BE2C (cell line): ENCODE measurements at regions not wholly inside any gene's neighbourhood (a gene's known extent, or its start where the extent isn't known, plus 50 kb on each side); places are given as distances from the start of the nearest gene placed in this dataset.

ENCODE experiments used
- DNase-seq: peaks from one replicate; pipeline ENCODE4 v3.0.0-alpha.2; 2020
- H3K27me3 ChIP-seq: fragments of 250-450 bp; sonication (Bioruptor Pico); 2 replicates; pipeline ENCODE4 v1.5.1; 2020; ENCODE audit warnings: mild to moderate bottlenecking
- H3K36me3 ChIP-seq: fragments of 250-450 bp; sonication (Bioruptor Pico); 2 replicates; pipeline ENCODE4 v1.5.1; 2020; ENCODE audit warnings: mild to moderate bottlenecking
- H3K4me1 ChIP-seq: fragments of 250-450 bp; sonication (Bioruptor Pico); 2 replicates; pipeline ENCODE4 v1.5.1; 2020
- H3K4me3 ChIP-seq: 2 replicates; pipeline ENCODE4 v1.5.1; 2011; ENCODE audit warnings: low read depth, low read length
- H3K9me3 ChIP-seq: fragments of 250-450 bp; sonication (Bioruptor Pico); 2 replicates; pipeline ENCODE4 v1.5.1; 2020
- CTCF ChIP-seq: IDR thresholded peaks from 2 replicates; pipeline ENCODE4 v1.5.1; 2012; ENCODE audit warnings: mild to moderate bottlenecking, low read depth, low read length

GRCh38 chr20:52791091-52791490 is 181.1 kb upstream of the TSHZ2 start:
- Histone ChIP-seq H3K9me3 (no peaks in the 10 kb centered on the region), H3K36me3 (no peaks in the 10 kb centered on the region), H3K4me3 (no peak overlapping the region), H3K27me3 (no peaks in the 10 kb centered on the region), H3K4me1 (peaks cover 27% of the 10 kb centered on the region)
- no peak for TF ChIP-seq CTCF
- no peak for DNase-seq

GRCh38 chr20:52789716-52790115 is 182.4 kb upstream of the TSHZ2 start:
- Histone ChIP-seq H3K27me3 (no peaks in the 10 kb centered on the region), H3K36me3 (no peaks in the 10 kb centered on the region), H3K4me1 (peaks cover 27% of the 10 kb centered on the region), H3K4me3 (no peak overlapping the region), H3K9me3 (no peaks in the 10 kb centered on the region)
- no peak for TF ChIP-seq CTCF
- DNase-seq, result no peak

- Histone ChIP-seq H3K4me3 (no peak overlapping the region), H3K9me3 (no peaks in the 10 kb centered on the region), H3K4me1 (peaks cover 13% of the 10 kb centered on the region), H3K36me3 (no peaks in the 10 kb centered on the region), H3K27me3 (no peaks in the 10 kb centered on the region)
- TF ChIP-seq CTCF, result no peak
- DNase-seq, result no peak
Measured at GRCh38 chr20:52787962-52788361, 184.2 kb upstream of the TSHZ2 start.

- TF ChIP-seq CTCF, result no peak
- H3K27me3 ChIP-seq, result no peaks in the 10 kb centered on the region
- H3K4me1 ChIP-seq, result peaks cover 6% of the 10 kb centered on the region
- no peak overlapping the region for H3K4me3 ChIP-seq
- H3K9me3 ChIP-seq, result no peaks in the 10 kb centered on the region
- no peak for DNase-seq
- H3K36me3 ChIP-seq, result no peaks in the 10 kb centered on the region
Measured at GRCh38 chr20:52787216-52787615, 184.9 kb upstream of the TSHZ2 start.

- TF ChIP-seq CTCF, result no peak
- DNase-seq, result no peak
- no peaks in the 10 kb centered on the region for H3K36me3 ChIP-seq
- H3K9me3 ChIP-seq, result no peaks in the 10 kb centered on the region
- no peak overlapping the region for H3K4me3 ChIP-seq
- no peaks in the 10 kb centered on the region for H3K27me3 ChIP-seq
- peaks cover 4% of the 10 kb centered on the region for H3K4me1 ChIP-seq
Measured at GRCh38 chr20:52785679-52786078, 186.5 kb upstream of the TSHZ2 start.

GRCh38 chr20:52783769-52784168 is 188.4 kb upstream of the TSHZ2 start:
- DNase-seq, result peak; percentile 56
- H3K4me1 ChIP-seq, result peaks cover 4% of the 10 kb centered on the region
- no peaks in the 10 kb centered on the region for H3K36me3 ChIP-seq
- H3K27me3 ChIP-seq, result no peaks in the 10 kb centered on the region
- no peaks in the 10 kb centered on the region for H3K9me3 ChIP-seq
- no peak overlapping the region for H3K4me3 ChIP-seq
- peak; percentile 76 for TF ChIP-seq CTCF
